K562 (cell line): ENCODE measurements at regions not wholly inside any gene's neighbourhood (a gene's known extent, or its start where the extent isn't known, plus 50 kb on each side); places are given as distances from the start of the nearest gene placed in this dataset.
"Not testable (repeated sequence)": the region's sequence is repeated elsewhere in the genome, so short reads cannot be mapped to it uniquely, and the experiment has no call there.

ENCODE experiments used
- ATAC-seq: fragments of 200-7000 bp; cut with Tn5 transposase; 3 replicates; pipeline ENCODE4 v1.9.1; 2020; ENCODE audit warnings: moderate library complexity
- BruUV-seq: library from RNA; stranded (reverse); fragments of 400-500 nt; replicated peaks from 2 replicates; lab custom pipeline; 2021; lab: Mats Ljungman, UMichigan
- CTCF ChIA-PET: fragments of 300-600 bp; formaldehyde crosslinking; extraction: SDS; loops from one replicate; lab custom pipeline; 2021; ENCODE audit warnings: low intra/inter-chr PET ratio; lab: Yijun Ruan, JAX
- POLR2A ChIA-PET: fragments of 300-600, 350-650 bp; sonication (Branson Sonifier 250); formaldehyde crosslinking; extraction: SDS; loops from one replicate; lab custom pipeline; 2021; ENCODE audit warnings: antibody characterized with exemption, inconsistent platforms; lab: Yijun Ruan, JAX
- DNase-seq, 4 experiments: peaks; one replicate each; pipeline versions ENCODE4 v3.0.0 to v3.0.0-alpha.2; 2011 to 2018; ENCODE audit warnings: low spot score in 3 of 4, mixed read lengths in 3 of 4; ENCODE audit errors: extremely low read depth in 1 of 4
- FAIRE-seq: peaks from 2 replicates; lab custom pipeline; 2011; peaks lifted over from hg19 to GRCh38; lab: Jason Lieb, UNC
- H2AFZ ChIP-seq: 2 replicates; pipeline ENCODE4 v1.6.0; 2011; ENCODE audit warnings: low read depth, low read length, control low read depth, inconsistent platforms
- H3K27ac ChIP-seq: fragments of 200-600 bp; 3 replicates; pipeline ENCODE4 v1.8.0; 2011; ENCODE audit warnings: low read depth, mild to moderate bottlenecking, control low read depth, inconsistent platforms, low read length, moderate library complexity, mixed read lengths; ENCODE audit errors: extremely low read depth
- H3K27me3 ChIP-seq, 2 experiments: fragments of 300-600 bp in 1 of 2; 2 replicates in 1 of 2; 3 replicates in 1 of 2; pipeline versions ENCODE4 v1.6.0 to v1.8.0; 2011; ENCODE audit warnings: inconsistent platforms in 2 of 2, low read length in 2 of 2, mild to moderate bottlenecking in 1 of 2, mixed read lengths in 1 of 2, moderate library complexity in 1 of 2; ENCODE audit not compliant: control insufficient read depth in 2 of 2, insufficient read depth in 2 of 2
- H3K36me3 ChIP-seq: fragments of 300-600 bp; 3 replicates; pipeline ENCODE4 v1.8.0; 2011; ENCODE audit warnings: mild to moderate bottlenecking, low read length, inconsistent platforms; ENCODE audit not compliant: control insufficient read depth, insufficient read depth
- H3K4me1 ChIP-seq, 2 experiments: fragments of 200-600 bp in 1 of 2; replicated peaks in 1 of 2; 2 replicates in 1 of 2; 3 replicates in 1 of 2; pipeline versions ENCODE4 v1.5.1 to v1.8.0; 2011; ENCODE audit warnings: inconsistent platforms in 2 of 2, low read length in 2 of 2, mild to moderate bottlenecking in 1 of 2, mixed read lengths in 1 of 2, moderate library complexity in 1 of 2; ENCODE audit not compliant: control insufficient read depth in 2 of 2, insufficient read depth in 2 of 2
- H3K4me2 ChIP-seq: 2 replicates; pipeline ENCODE4 v1.6.1; 2011; ENCODE audit warnings: low read length, control low read depth, inconsistent platforms, mixed read lengths; ENCODE audit not compliant: insufficient read depth
- H3K4me3 ChIP-seq: fragments of 200-600 bp; sonication (generic), shearing (Covaris generic); 2 replicates; pipeline ENCODE4 v1.5.1; 2016; ENCODE audit warnings: control low read depth, inconsistent platforms
- H3K79me2 ChIP-seq: fragments of 200-600 bp; 3 replicates; pipeline ENCODE4 v1.8.0; 2011; ENCODE audit warnings: low read length, inconsistent platforms; ENCODE audit not compliant: control insufficient read depth, insufficient read depth
- H3K9ac ChIP-seq, 2 experiments: 2 replicates each; pipeline versions ENCODE4 v1.6.0 to v1.6.1; 2011; ENCODE audit warnings: low read depth in 2 of 2, low read length in 2 of 2, control low read depth in 1 of 2, inconsistent platforms in 1 of 2, mild to moderate bottlenecking in 1 of 2, mixed read lengths in 1 of 2; ENCODE audit not compliant: insufficient read depth in 1 of 2
- H3K9me1 ChIP-seq: one replicate; pipeline ENCODE4 v1.6.0; 2011; ENCODE audit warnings: inconsistent platforms, mild to moderate bottlenecking, low read length, moderate library complexity; ENCODE audit not compliant: control insufficient read depth, insufficient read depth
- H3K9me3 ChIP-seq: replicated peaks from 2 replicates; pipeline ENCODE4 v1.5.1; 2011; ENCODE audit warnings: low read depth, low read length, inconsistent platforms; ENCODE audit not compliant: control insufficient read depth, insufficient read depth
- H4K20me1 ChIP-seq: replicated peaks from 2 replicates; pipeline ENCODE4 v1.6.1; 2011; ENCODE audit warnings: low read length, inconsistent platforms, mixed read lengths; ENCODE audit not compliant: control insufficient read depth, insufficient read depth
- PCBP1 ChIP-seq: fragments of 200-400 bp; formaldehyde crosslinking; IDR thresholded peaks from 2 replicates; pipeline ENCODE4 v1.6.1; 2018; ENCODE audit warnings: mild to moderate bottlenecking, low read depth, low read length; ENCODE audit not compliant: poor library complexity, severe bottlenecking
- PHB ChIP-seq: fragments of 250-450 bp; sonication (Bioruptor Pico); IDR thresholded peaks from 2 replicates; pipeline ENCODE4 v1.5.0; 2021
- ZKSCAN1 ChIP-seq: fragments of 150-350 bp; IDR thresholded peaks from 2 replicates; pipeline ENCODE4 v1.6.1; 2016; ENCODE audit warnings: low read depth, low read length
- ZNF277 ChIP-seq: fragments of 250-450 bp; sonication (Bioruptor Pico); IDR thresholded peaks from 2 replicates; pipeline ENCODE4 v1.8.0; 2022; ENCODE audit warnings: inconsistent platforms, mild to moderate bottlenecking, moderate library complexity, borderline replicate concordance
- ZNF589 ChIP-seq: fragments of 200-800 bp; sonication (Bioruptor generic); IDR thresholded peaks from 2 replicates; pipeline ENCODE4 v1.6.1; 2016; ENCODE audit warnings: low read depth, missing genetic modification characterization, missing compliant biosample characterization
- WGBS: fragments of 100-300 bp; shearing (Covaris generic); methylation state at CpG from one replicate; pipeline ENCODE4 v1.1.6; 2016; ENCODE audit warnings: low coverage, mixed read lengths; ENCODE audit not compliant: insufficient coverage; ENCODE audit errors: missing lambda C conversion rate; 5-methylcytosine and 5-hydroxymethylcytosine counted together
- in situ Hi-C: fragments of 300-500 bp; cut with MboI; formaldehyde crosslinking; loops from 4 replicates; pipeline ENCODE4 v1.15.0; 2018; ENCODE audit warnings: inconsistent platforms, mixed read lengths
- intact Hi-C: fragments of 100-400 bp; cut with micrococcal nuclease; formaldehyde crosslinking; loops from 2 replicates; pipeline ENCODE4 v1.14.2; 2022
- TF ChIP-seq, protein P1 (sequence below): fragments of 200-800 bp; sonication (Bioruptor generic); IDR thresholded peaks from 2 replicates; pipeline ENCODE4 v1.6.1; 2017; ENCODE audit warnings: missing genetic modification characterization, missing compliant biosample characterization

- TF ChIP-seq ZNF589 (CRISPR knock-in tag) (no peak), ZNF277 (CRISPR knock-in tag) (no peak), ZKSCAN1 (no peak), PCBP1 (no peak), PHB (no peak)
- TF ChIP-seq, protein P1, sequence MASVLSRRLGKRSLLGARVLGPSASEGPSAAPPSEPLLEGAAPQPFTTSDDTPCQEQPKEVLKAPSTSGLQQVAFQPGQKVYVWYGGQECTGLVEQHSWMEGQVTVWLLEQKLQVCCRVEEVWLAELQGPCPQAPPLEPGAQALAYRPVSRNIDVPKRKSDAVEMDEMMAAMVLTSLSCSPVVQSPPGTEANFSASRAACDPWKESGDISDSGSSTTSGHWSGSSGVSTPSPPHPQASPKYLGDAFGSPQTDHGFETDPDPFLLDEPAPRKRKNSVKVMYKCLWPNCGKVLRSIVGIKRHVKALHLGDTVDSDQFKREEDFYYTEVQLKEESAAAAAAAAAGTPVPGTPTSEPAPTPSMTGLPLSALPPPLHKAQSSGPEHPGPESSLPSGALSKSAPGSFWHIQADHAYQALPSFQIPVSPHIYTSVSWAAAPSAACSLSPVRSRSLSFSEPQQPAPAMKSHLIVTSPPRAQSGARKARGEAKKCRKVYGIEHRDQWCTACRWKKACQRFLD (CRISPR knock-in tag): no peak
Observed at GRCh38 chr3:184502123-184502667, 59.4 kb upstream of the EPHB3 start (continued).

- DNase-seq, BruUV-seq, H3K36me3 ChIP-seq, ATAC-seq, H3K9me1 ChIP-seq, H3K79me2 ChIP-seq, POLR2A ChIA-PET, H3K27ac ChIP-seq, H3K4me2 ChIP-seq, in situ Hi-C loops, H3K4me3 ChIP-seq, H3K9ac ChIP-seq, H4K20me1 ChIP-seq, H3K9me3 ChIP-seq, H3K4me1 ChIP-seq, intact Hi-C loops, CTCF ChIA-PET, H2AFZ ChIP-seq: not testable (repeated sequence)
- H3K27me3 ChIP-seq: peaks cover 3 to 19% of the 10 kb centered on the region in 2 experiments; a peak in 3 of 5 replicates
- peak; percentile 11 for FAIRE-seq
- 1% methylated on average over 5 of the region's 6 CpGs for WGBS
Observed at GRCh38 chr3:184502841-184503240, 58.7 kb upstream of the EPHB3 start.
